ENCODE measurements at regions not wholly inside any gene's neighbourhood (a gene's known extent, or its start where the extent isn't known, plus 50 kb on each side); places are given as distances from the start of the nearest gene placed in this dataset.

DNA sequence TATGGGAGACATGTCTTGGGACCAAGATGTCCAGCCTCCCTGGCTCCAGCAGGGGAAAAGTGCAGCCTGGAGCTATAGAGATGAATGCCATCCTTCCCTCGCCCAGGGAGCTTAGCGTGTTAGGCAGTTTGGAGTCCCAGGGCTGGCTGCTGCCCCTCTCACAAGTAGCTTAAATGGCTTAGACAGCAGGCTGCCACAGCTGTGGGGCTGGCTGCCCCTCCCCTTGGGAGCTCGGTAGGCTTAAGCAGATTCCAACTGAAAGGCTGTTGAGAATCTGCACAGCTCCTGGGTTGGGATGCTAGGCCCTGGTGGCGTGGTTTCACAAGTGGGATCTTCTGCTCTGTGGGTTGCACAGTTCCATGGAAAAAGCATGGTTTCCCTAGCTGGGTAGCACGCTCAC, 940.5 kb upstream of the DDX18 start:
- H3K4me1 ChIP-seq (ENCODE audit: control insufficient read depth in 4 of 4, insufficient read depth in 4 of 4, low read length in 3 of 4), result no peaks in the 10 kb centered on the region
- H3K27ac ChIP-seq (ENCODE audit: low read depth in 1 of 2, low read length in 2 of 2), result no peak overlapping the region
- DNase-seq (ENCODE audit: low spot score), result no peak
- peaks cover 0 to 1% (median 0%) of the 10 kb centered on the region in 4 donors for H3K9me3 ChIP-seq (ENCODE audit: control insufficient read depth in 4 of 4, low read length in 3 of 4)
- no peaks in the 10 kb centered on the region for H3K36me3 ChIP-seq (ENCODE audit: control insufficient read depth in 4 of 4, insufficient read depth in 3 of 4, low read depth in 1 of 4, low read length in 3 of 4)
- 72% methylated on average over 5 of the region's 5 CpGs for WGBS
- TF ChIP-seq, protein P1, sequence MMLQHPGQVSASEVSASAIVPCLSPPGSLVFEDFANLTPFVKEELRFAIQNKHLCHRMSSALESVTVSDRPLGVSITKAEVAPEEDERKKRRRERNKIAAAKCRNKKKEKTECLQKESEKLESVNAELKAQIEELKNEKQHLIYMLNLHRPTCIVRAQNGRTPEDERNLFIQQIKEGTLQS (IDR thresholded peaks at IDR 0.05), result no peak
- TF ChIP-seq RXRA (IDR thresholded peaks at IDR 0.05), result no peak
- TF ChIP-seq JUND (IDR thresholded peaks at IDR 0.05), result no peak
- TF ChIP-seq HNF4A (conservative IDR thresholded peaks at IDR 0.05), result no peak
- no peak for TF ChIP-seq TAF1 (conservative IDR thresholded peaks at IDR 0.05)
- TF ChIP-seq, protein P2, sequence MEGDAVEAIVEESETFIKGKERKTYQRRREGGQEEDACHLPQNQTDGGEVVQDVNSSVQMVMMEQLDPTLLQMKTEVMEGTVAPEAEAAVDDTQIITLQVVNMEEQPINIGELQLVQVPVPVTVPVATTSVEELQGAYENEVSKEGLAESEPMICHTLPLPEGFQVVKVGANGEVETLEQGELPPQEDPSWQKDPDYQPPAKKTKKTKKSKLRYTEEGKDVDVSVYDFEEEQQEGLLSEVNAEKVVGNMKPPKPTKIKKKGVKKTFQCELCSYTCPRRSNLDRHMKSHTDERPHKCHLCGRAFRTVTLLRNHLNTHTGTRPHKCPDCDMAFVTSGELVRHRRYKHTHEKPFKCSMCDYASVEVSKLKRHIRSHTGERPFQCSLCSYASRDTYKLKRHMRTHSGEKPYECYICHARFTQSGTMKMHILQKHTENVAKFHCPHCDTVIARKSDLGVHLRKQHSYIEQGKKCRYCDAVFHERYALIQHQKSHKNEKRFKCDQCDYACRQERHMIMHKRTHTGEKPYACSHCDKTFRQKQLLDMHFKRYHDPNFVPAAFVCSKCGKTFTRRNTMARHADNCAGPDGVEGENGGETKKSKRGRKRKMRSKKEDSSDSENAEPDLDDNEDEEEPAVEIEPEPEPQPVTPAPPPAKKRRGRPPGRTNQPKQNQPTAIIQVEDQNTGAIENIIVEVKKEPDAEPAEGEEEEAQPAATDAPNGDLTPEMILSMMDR (IDR thresholded peaks at IDR 0.05; ENCODE audit: low read depth, low read length, missing input control), result no peak
- no peak for TF ChIP-seq GABPA (IDR thresholded peaks at IDR 0.05 in 1 of 2, conservative IDR thresholded peaks at IDR 0.05 in 1 of 2)
- no peak for TF ChIP-seq YY1 (IDR thresholded peaks at IDR 0.05)
- no peak for TF ChIP-seq SP1 (IDR thresholded peaks at IDR 0.05)
- TF ChIP-seq FOXA1 (IDR thresholded peaks at IDR 0.05), result no peak
- no peak for TF ChIP-seq NR2F2 (IDR thresholded peaks at IDR 0.05)
- TF ChIP-seq RAD21 (IDR thresholded peaks at IDR 0.05), result no peak
- TF ChIP-seq EGR1 (IDR thresholded peaks at IDR 0.05; ENCODE audit: low read depth in 2 of 2), result no peak
- no peak overlapping the region for H3K4me3 ChIP-seq (ENCODE audit: low read depth in 1 of 3, low read length in 3 of 3)
- no peak overlapping the region for H3K9ac ChIP-seq (ENCODE audit: low read depth in 1 of 2, low read length in 2 of 2)
- no peaks in the 10 kb centered on the region for H3K27me3 ChIP-seq (ENCODE audit: control insufficient read depth in 4 of 4, insufficient read depth in 4 of 4, low read length in 3 of 4)

DNA sequence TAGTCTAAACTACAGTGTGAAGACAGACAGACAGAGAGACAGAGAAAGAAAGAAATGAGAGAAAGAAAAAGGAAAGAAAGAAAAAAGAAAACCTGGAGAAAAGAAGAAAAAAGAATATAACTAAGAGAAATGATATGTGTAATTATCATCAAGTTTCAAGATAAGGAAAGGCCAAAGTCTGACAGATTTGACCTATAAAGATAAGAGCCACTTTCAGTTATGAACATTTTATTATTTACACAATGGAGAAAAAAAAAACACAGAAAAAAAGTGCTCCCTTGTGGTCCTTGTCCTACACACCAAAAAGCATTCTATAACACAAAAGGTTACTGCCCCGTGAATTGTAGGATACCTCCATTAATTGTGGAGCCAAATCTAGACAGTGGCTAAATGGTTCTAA, 937.2 kb upstream of the DDX18 start:
- 83% methylated on average over 1 of the region's 1 CpG for WGBS

More for the DNA sequence above, 937.2 kb upstream of the DDX18 start:
- no peaks in the 10 kb centered on the region for H3K4me1 ChIP-seq (ENCODE audit: control insufficient read depth in 4 of 4, insufficient read depth in 4 of 4, low read length in 3 of 4)
- H3K9me3 ChIP-seq (ENCODE audit: control insufficient read depth in 4 of 4, low read length in 3 of 4), result peaks cover 0 to 1% (median 0%) of the 10 kb centered on the region in 4 donors
- H3K9ac ChIP-seq (ENCODE audit: low read depth in 1 of 2, low read length in 2 of 2), result no peak overlapping the region
- H3K36me3 ChIP-seq (ENCODE audit: control insufficient read depth in 4 of 4, insufficient read depth in 3 of 4, low read depth in 1 of 4, low read length in 3 of 4), result no peaks in the 10 kb centered on the region
- no peak overlapping the region for H3K4me3 ChIP-seq (ENCODE audit: low read depth in 1 of 3, low read length in 3 of 3)
- no peak for DNase-seq (ENCODE audit: low spot score)
- H3K27ac ChIP-seq (ENCODE audit: low read depth in 1 of 2, low read length in 2 of 2), result no peak overlapping the region
- TF ChIP-seq TAF1 (conservative IDR thresholded peaks at IDR 0.05) (no peak), SP1 (IDR thresholded peaks at IDR 0.05) (no peak), HNF4A (conservative IDR thresholded peaks at IDR 0.05) (no peak), RXRA (IDR thresholded peaks at IDR 0.05) (no peak), HNF4G (IDR thresholded peaks at IDR 0.05) (no peak), REST (IDR thresholded peaks at IDR 0.05) (no peak)
- TF ChIP-seq, protein P2 (IDR thresholded peaks at IDR 0.05; ENCODE audit: low read depth, low read length, missing input control), result no peak
- TF ChIP-seq, protein P3, sequence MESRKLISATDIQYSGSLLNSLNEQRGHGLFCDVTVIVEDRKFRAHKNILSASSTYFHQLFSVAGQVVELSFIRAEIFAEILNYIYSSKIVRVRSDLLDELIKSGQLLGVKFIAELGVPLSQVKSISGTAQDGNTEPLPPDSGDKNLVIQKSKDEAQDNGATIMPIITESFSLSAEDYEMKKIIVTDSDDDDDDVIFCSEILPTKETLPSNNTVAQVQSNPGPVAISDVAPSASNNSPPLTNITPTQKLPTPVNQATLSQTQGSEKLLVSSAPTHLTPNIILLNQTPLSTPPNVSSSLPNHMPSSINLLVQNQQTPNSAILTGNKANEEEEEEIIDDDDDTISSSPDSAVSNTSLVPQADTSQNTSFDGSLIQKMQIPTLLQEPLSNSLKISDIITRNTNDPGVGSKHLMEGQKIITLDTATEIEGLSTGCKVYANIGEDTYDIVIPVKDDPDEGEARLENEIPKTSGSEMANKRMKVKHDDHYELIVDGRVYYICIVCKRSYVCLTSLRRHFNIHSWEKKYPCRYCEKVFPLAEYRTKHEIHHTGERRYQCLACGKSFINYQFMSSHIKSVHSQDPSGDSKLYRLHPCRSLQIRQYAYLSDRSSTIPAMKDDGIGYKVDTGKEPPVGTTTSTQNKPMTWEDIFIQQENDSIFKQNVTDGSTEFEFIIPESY (IDR thresholded peaks at IDR 0.05), result no peak
- no peaks in the 10 kb centered on the region for H3K27me3 ChIP-seq (ENCODE audit: control insufficient read depth in 4 of 4, insufficient read depth in 4 of 4, low read length in 3 of 4)

Data from liver (tissue), 8 donors.